Fibroblast of pulmonary artery (primary cell): ENCODE measurements at regions not wholly inside any gene's neighbourhood (a gene's known extent, or its start where the extent isn't known, plus 50 kb on each side); places are given as distances from the start of the nearest gene placed in this dataset.

Source experiments
- DNase-seq: peaks from one replicate; pipeline ENCODE4 v3.0.0-alpha.2; 2010; ENCODE audit warnings: low read depth
- H3K4me3 ChIP-seq: replicated peaks from 2 replicates; pipeline ENCODE4 v1.5.1; 2011; ENCODE audit warnings: low read depth, mild to moderate bottlenecking, control low read depth, low read length, moderate library complexity
- CTCF ChIP-seq: IDR thresholded peaks from 2 replicates; pipeline ENCODE4 v1.5.1; 2011; ENCODE audit warnings: mild to moderate bottlenecking, control low read depth, low read length, inconsistent platforms; ENCODE audit errors: missing control alignments

- no peak for DNase-seq
- no peak for TF ChIP-seq CTCF
- no peak overlapping the region for H3K4me3 ChIP-seq
Measured at GRCh38 chr9:13597004-13597403, 317.5 kb upstream of the MPDZ start.

- DNase-seq: no peak
- no peak overlapping the region for H3K4me3 ChIP-seq
- TF ChIP-seq CTCF: no peak
Measured at GRCh38 chr9:13596383-13596970, 317.0 kb upstream of the MPDZ start.

- DNase-seq: no peak
- no peak for TF ChIP-seq CTCF
- H3K4me3 ChIP-seq: no peak overlapping the region
Measured at GRCh38 chr9:13590996-13591395, 311.5 kb upstream of the MPDZ start.

- H3K4me3 ChIP-seq: no peak overlapping the region
- DNase-seq: no peak
- TF ChIP-seq CTCF: no peak
Measured at GRCh38 chr9:13589034-13589737, 309.7 kb upstream of the MPDZ start.

GRCh38 chr9:13588151-13589033 lies 308.9 kb upstream of the MPDZ start:
- no peak overlapping the region for H3K4me3 ChIP-seq
- DNase-seq: peak; percentile 29
- no peak for TF ChIP-seq CTCF

GRCh38 chr9:13587571-13587970 lies 308.1 kb upstream of the MPDZ start:
- no peak overlapping the region for H3K4me3 ChIP-seq
- DNase-seq: no peak
- no peak for TF ChIP-seq CTCF
